WTC11 (cell line): ENCODE measurements at regions not wholly inside any gene's neighbourhood (a gene's known extent, or its start where the extent isn't known, plus 50 kb on each side); places are given as distances from the start of the nearest gene placed in this dataset.

ENCODE experiments used
- ATAC-seq: fragments of 200-7000 bp; cut with Tn5 transposase; 2 replicates; pipeline ENCODE4 v1.10.0; 2021; ENCODE audit warnings: mild to moderate bottlenecking, moderate library complexity
- CTCF ChIA-PET: fragments of 300-600 bp; sonication (Branson Sonifier 250); formaldehyde crosslinking; loops from one replicate; lab custom pipeline; 2021; ENCODE audit warnings: antibody characterized with exemption; lab: Charles Lee
- POLR2A ChIA-PET: fragments of 350-600 bp; sonication (Branson Sonifier 250); formaldehyde crosslinking; loops from one replicate; lab custom pipeline; 2021; ENCODE audit warnings: antibody characterized with exemption; lab: Charles Lee
- DNase-seq: peaks from one replicate; pipeline ENCODE4 v3.0.0; 2021; ENCODE audit warnings: low spot score
- H3K27ac Mint-ChIP-seq: 2 replicates; pipeline ENCODE4 v1.8.0; 2021; ENCODE audit warnings: mixed read lengths
- H3K27me3 Mint-ChIP-seq: 2 replicates; pipeline ENCODE4 v1.8.0; 2021; ENCODE audit warnings: low read depth, mild to moderate bottlenecking, moderate library complexity, mixed read lengths
- H3K36me3 Mint-ChIP-seq: 2 replicates; pipeline ENCODE4 v1.8.0; 2021; ENCODE audit warnings: mixed read lengths
- H3K4me1 Mint-ChIP-seq: 2 replicates; pipeline ENCODE4 v1.8.0; 2022; ENCODE audit warnings: mixed read lengths
- H3K4me3 Mint-ChIP-seq: 2 replicates; pipeline ENCODE4 v1.8.0; 2021; ENCODE audit warnings: mild to moderate bottlenecking, moderate library complexity, mixed read lengths
- H3K9me3 Mint-ChIP-seq: 2 replicates; pipeline ENCODE4 v1.8.0; 2021; ENCODE audit warnings: mixed read lengths
- CREM ChIP-seq: sonication (generic); formaldehyde crosslinking; IDR thresholded peaks from 2 replicates; pipeline ENCODE4 v1.8.1; 2022; ENCODE audit warnings: mild to moderate bottlenecking, missing genetic modification reagents, moderate library complexity
- E2F5 ChIP-seq: sonication (generic); formaldehyde crosslinking; IDR thresholded peaks from 2 replicates; pipeline ENCODE4 v1.8.1; 2022; ENCODE audit warnings: mild to moderate bottlenecking, moderate library complexity, missing genetic modification reagents
- JAZF1 ChIP-seq: fragments of 250-450 bp; sonication (Bioruptor Pico); IDR thresholded peaks from 2 replicates; pipeline ENCODE4 v1.9.0; 2021; ENCODE audit warnings: moderate library complexity, mild to moderate bottlenecking, inconsistent platforms
- MXD4 ChIP-seq: fragments of 250-450 bp; sonication (Bioruptor Pico); IDR thresholded peaks from 2 replicates; pipeline ENCODE4 v1.8.0; 2021; ENCODE audit warnings: mild to moderate bottlenecking, moderate library complexity, borderline replicate concordance
- NR2C2 ChIP-seq: sonication (generic); formaldehyde crosslinking; IDR thresholded peaks from 2 replicates; pipeline ENCODE4 v1.8.0; 2022; ENCODE audit warnings: mild to moderate bottlenecking, missing genetic modification reagents
- PRDM15 ChIP-seq: sonication (generic); formaldehyde crosslinking; IDR thresholded peaks from 2 replicates; pipeline ENCODE4 v1.8.0; 2022; ENCODE audit warnings: missing genetic modification reagents
- SMAD3 ChIP-seq: sonication (generic); formaldehyde crosslinking; IDR thresholded peaks from 2 replicates; pipeline ENCODE4 v1.8.0; 2022; ENCODE audit warnings: missing genetic modification reagents, mild to moderate bottlenecking, borderline replicate concordance
- TEAD1 ChIP-seq: sonication (generic); formaldehyde crosslinking; IDR thresholded peaks from 2 replicates; pipeline ENCODE4 v1.8.0; 2022; ENCODE audit warnings: mild to moderate bottlenecking, missing genetic modification reagents
- TEAD4 ChIP-seq: sonication (generic); formaldehyde crosslinking; IDR thresholded peaks from 2 replicates; pipeline ENCODE4 v1.8.0; 2022; ENCODE audit warnings: mild to moderate bottlenecking, missing genetic modification reagents
- TF ChIP-seq, protein P1 (sequence below): sonication (generic); formaldehyde crosslinking; IDR thresholded peaks from 2 replicates; pipeline ENCODE4 v1.8.1; 2023; ENCODE audit warnings: mild to moderate bottlenecking, missing genetic modification reagents, borderline replicate concordance
- TF ChIP-seq, protein P2 (sequence below): sonication (generic); formaldehyde crosslinking; IDR thresholded peaks from 2 replicates; pipeline ENCODE4 v1.8.0; 2023; ENCODE audit warnings: missing genetic modification reagents, mild to moderate bottlenecking, borderline replicate concordance
- TF ChIP-seq, protein P3 (sequence below): sonication (generic); formaldehyde crosslinking; IDR thresholded peaks from 2 replicates; pipeline ENCODE4 v1.8.1; 2022; ENCODE audit warnings: low read depth, missing genetic modification reagents, borderline replicate concordance
- TF ChIP-seq, protein P4 (sequence below): sonication (generic); formaldehyde crosslinking; IDR thresholded peaks from 2 replicates; pipeline ENCODE4 v1.8.0; 2022; ENCODE audit warnings: mild to moderate bottlenecking, missing genetic modification reagents

- Mint-ChIP-seq H3K36me3 (peaks cover 5% of the 10 kb centered on the region), H3K27me3 (no peaks in the 10 kb centered on the region; the same call in 1 of the 2 replicates), H3K4me3 (no peak overlapping the region)
- TF ChIP-seq, protein P1, sequence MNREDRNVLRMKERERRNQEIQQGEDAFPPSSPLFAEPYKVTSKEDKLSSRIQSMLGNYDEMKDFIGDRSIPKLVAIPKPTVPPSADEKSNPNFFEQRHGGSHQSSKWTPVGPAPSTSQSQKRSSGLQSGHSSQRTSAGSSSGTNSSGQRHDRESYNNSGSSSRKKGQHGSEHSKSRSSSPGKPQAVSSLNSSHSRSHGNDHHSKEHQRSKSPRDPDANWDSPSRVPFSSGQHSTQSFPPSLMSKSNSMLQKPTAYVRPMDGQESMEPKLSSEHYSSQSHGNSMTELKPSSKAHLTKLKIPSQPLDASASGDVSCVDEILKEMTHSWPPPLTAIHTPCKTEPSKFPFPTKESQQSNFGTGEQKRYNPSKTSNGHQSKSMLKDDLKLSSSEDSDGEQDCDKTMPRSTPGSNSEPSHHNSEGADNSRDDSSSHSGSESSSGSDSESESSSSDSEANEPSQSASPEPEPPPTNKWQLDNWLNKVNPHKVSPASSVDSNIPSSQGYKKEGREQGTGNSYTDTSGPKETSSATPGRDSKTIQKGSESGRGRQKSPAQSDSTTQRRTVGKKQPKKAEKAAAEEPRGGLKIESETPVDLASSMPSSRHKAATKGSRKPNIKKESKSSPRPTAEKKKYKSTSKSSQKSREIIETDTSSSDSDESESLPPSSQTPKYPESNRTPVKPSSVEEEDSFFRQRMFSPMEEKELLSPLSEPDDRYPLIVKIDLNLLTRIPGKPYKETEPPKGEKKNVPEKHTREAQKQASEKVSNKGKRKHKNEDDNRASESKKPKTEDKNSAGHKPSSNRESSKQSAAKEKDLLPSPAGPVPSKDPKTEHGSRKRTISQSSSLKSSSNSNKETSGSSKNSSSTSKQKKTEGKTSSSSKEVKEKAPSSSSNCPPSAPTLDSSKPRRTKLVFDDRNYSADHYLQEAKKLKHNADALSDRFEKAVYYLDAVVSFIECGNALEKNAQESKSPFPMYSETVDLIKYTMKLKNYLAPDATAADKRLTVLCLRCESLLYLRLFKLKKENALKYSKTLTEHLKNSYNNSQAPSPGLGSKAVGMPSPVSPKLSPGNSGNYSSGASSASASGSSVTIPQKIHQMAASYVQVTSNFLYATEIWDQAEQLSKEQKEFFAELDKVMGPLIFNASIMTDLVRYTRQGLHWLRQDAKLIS (CRISPR knock-in tag), result no peak
- no peak for TF ChIP-seq MXD4 (CRISPR knock-in tag)
- TF ChIP-seq SMAD3 (CRISPR knock-in tag), result no peak
- no peak for TF ChIP-seq JAZF1 (CRISPR knock-in tag)
- TF ChIP-seq PRDM15 (CRISPR knock-in tag), result no peak
- no peak for TF ChIP-seq NR2C2 (CRISPR knock-in tag)
- TF ChIP-seq, protein P2, sequence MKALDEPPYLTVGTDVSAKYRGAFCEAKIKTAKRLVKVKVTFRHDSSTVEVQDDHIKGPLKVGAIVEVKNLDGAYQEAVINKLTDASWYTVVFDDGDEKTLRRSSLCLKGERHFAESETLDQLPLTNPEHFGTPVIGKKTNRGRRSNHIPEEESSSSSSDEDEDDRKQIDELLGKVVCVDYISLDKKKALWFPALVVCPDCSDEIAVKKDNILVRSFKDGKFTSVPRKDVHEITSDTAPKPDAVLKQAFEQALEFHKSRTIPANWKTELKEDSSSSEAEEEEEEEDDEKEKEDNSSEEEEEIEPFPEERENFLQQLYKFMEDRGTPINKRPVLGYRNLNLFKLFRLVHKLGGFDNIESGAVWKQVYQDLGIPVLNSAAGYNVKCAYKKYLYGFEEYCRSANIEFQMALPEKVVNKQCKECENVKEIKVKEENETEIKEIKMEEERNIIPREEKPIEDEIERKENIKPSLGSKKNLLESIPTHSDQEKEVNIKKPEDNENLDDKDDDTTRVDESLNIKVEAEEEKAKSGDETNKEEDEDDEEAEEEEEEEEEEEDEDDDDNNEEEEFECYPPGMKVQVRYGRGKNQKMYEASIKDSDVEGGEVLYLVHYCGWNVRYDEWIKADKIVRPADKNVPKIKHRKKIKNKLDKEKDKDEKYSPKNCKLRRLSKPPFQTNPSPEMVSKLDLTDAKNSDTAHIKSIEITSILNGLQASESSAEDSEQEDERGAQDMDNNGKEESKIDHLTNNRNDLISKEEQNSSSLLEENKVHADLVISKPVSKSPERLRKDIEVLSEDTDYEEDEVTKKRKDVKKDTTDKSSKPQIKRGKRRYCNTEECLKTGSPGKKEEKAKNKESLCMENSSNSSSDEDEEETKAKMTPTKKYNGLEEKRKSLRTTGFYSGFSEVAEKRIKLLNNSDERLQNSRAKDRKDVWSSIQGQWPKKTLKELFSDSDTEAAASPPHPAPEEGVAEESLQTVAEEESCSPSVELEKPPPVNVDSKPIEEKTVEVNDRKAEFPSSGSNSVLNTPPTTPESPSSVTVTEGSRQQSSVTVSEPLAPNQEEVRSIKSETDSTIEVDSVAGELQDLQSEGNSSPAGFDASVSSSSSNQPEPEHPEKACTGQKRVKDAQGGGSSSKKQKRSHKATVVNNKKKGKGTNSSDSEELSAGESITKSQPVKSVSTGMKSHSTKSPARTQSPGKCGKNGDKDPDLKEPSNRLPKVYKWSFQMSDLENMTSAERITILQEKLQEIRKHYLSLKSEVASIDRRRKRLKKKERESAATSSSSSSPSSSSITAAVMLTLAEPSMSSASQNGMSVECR, result no peak
- no peak for TF ChIP-seq CREM (CRISPR knock-in tag)
- no peak for TF ChIP-seq TEAD1 (CRISPR knock-in tag)
- TF ChIP-seq, protein P3, sequence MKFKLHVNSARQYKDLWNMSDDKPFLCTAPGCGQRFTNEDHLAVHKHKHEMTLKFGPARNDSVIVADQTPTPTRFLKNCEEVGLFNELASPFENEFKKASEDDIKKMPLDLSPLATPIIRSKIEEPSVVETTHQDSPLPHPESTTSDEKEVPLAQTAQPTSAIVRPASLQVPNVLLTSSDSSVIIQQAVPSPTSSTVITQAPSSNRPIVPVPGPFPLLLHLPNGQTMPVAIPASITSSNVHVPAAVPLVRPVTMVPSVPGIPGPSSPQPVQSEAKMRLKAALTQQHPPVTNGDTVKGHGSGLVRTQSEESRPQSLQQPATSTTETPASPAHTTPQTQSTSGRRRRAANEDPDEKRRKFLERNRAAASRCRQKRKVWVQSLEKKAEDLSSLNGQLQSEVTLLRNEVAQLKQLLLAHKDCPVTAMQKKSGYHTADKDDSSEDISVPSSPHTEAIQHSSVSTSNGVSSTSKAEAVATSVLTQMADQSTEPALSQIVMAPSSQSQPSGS (CRISPR knock-in tag), result no peak
- TF ChIP-seq TEAD4, result no peak
- no peak for TF ChIP-seq E2F5 (CRISPR knock-in tag)
- TF ChIP-seq, protein P4, sequence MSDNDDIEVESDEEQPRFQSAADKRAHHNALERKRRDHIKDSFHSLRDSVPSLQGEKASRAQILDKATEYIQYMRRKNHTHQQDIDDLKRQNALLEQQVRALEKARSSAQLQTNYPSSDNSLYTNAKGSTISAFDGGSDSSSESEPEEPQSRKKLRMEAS, result no peak
- TF ChIP-seq, all 79 proteins: peak for 0
- no peak for ATAC-seq
- Mint-ChIP-seq H3K9me3 (peaks cover 19% of the 10 kb centered on the region), H3K27ac (no peak overlapping the region), H3K4me1 (peaks cover 14% of the 10 kb centered on the region)
- DNase-seq, result no peak
- ChIA-PET POLR2A (no interaction called here), CTCF (interaction anchor here (0.6 kb wide), 1 partner anchor 1111 kb away, joined by 4 read pairs; no protein-coding TSS in a partner anchor)
Observed at GRCh38 chr16:55251151-55251550, 72.9 kb upstream of the IRX6 start.
